GM23248 (cell line): ENCODE measurements at regions not wholly inside any gene's neighbourhood (a gene's known extent, or its start where the extent isn't known, plus 50 kb on each side); places are given as distances from the start of the nearest gene placed in this dataset.

Experiments
- DNase-seq: peaks from one replicate; pipeline ENCODE4 v3.0.0-alpha.2; 2015
- H2AFZ ChIP-seq: fragments of 200-600 bp; sonication (generic); 2 replicates; pipeline ENCODE4 v1.6.1; 2016; ENCODE audit warnings: antibody characterized with exemption
- H3F3A ChIP-seq: fragments of 200-600 bp; sonication (generic); 2 replicates; pipeline ENCODE4 v1.6.1; 2016; ENCODE audit warnings: mild to moderate bottlenecking, antibody characterized with exemption, mixed run types; ENCODE audit not compliant: insufficient read depth
- H3K27ac ChIP-seq: fragments of 200-600 bp; sonication (generic); 2 replicates; pipeline ENCODE4 v1.5.1; 2016; ENCODE audit warnings: mild to moderate bottlenecking
- H3K27me3 ChIP-seq: fragments of 200-600 bp; sonication (generic); replicated peaks from 2 replicates; pipeline ENCODE4 v1.6.1; 2016; ENCODE audit warnings: mild to moderate bottlenecking; ENCODE audit not compliant: insufficient read depth
- H3K36me3 ChIP-seq: fragments of 200-600 bp; sonication (generic); 2 replicates; pipeline ENCODE4 v1.6.1; 2016; ENCODE audit warnings: low read depth, mild to moderate bottlenecking
- H3K4me1 ChIP-seq: fragments of 200-600 bp; sonication (generic); 2 replicates; pipeline ENCODE4 v1.6.1; 2016; ENCODE audit warnings: mild to moderate bottlenecking; ENCODE audit not compliant: insufficient read depth
- H3K4me2 ChIP-seq: fragments of 200-600 bp; sonication (generic); one replicate; pipeline ENCODE4 v1.6.1; 2016; ENCODE audit warnings: mild to moderate bottlenecking; ENCODE audit not compliant: unreplicated experiment
- H3K4me3 ChIP-seq: fragments of 200-600 bp; sonication (generic); 2 replicates; pipeline ENCODE4 v1.5.1; 2016; ENCODE audit warnings: mild to moderate bottlenecking
- H3K79me2 ChIP-seq: fragments of 200-600 bp; sonication (generic); 2 replicates; pipeline ENCODE4 v1.6.1; 2016; ENCODE audit warnings: mild to moderate bottlenecking; ENCODE audit not compliant: insufficient read depth
- H3K9ac ChIP-seq: fragments of 200-600 bp; sonication (generic); 2 replicates; pipeline ENCODE4 v1.6.1; 2016; ENCODE audit warnings: mild to moderate bottlenecking
- H3K9me2 ChIP-seq: fragments of 200-600 bp; sonication (generic); 2 replicates; pipeline ENCODE4 v1.6.1; 2016; ENCODE audit warnings: mixed run types, mild to moderate bottlenecking, moderate library complexity; ENCODE audit not compliant: insufficient read depth
- H3K9me3 ChIP-seq: fragments of 200-600 bp; sonication (generic); one replicate; pipeline ENCODE4 v1.6.1; 2017; ENCODE audit warnings: low read depth
- H4K20me1 ChIP-seq: fragments of 200-600 bp; sonication (generic); 2 replicates; pipeline ENCODE4 v1.6.0; 2016; ENCODE audit not compliant: insufficient read depth
- EZH2 ChIP-seq: fragments of 200-600 bp; sonication (generic); IDR thresholded peaks from 2 replicates; pipeline ENCODE4 v1.6.1; 2018; ENCODE audit warnings: antibody characterized with exemption, mild to moderate bottlenecking; ENCODE audit not compliant: insufficient read depth, poor library complexity, severe bottlenecking
- EZH2phosphoT487 ChIP-seq: fragments of 200-600 bp; sonication (generic); IDR thresholded peaks from 2 replicates; pipeline ENCODE4 v1.6.1; 2018; ENCODE audit warnings: antibody characterized with exemption, moderate library complexity, mild to moderate bottlenecking, low read depth; ENCODE audit not compliant: insufficient read depth
- WGBS, 2 experiments: methylation state at CpG; one replicate each; pipeline ENCODE4 v1.1.6; 2015 to 2017; ENCODE audit warnings: low lambda C conversion rate in 2 of 2, low coverage in 1 of 2; ENCODE audit errors: missing lambda C conversion rate in 2 of 2; 5-methylcytosine and 5-hydroxymethylcytosine counted together
- in situ Hi-C: fragments of 300-500 bp; cut with MboI; formaldehyde crosslinking; loops from 2 replicates; pipeline ENCODE4 v1.15.0; 2020

GRCh38 chr10:2760736-2761135 is 306.6 kb upstream of the PFKP start:
- 16 to 20% methylated on average over 2 of the region's 2 CpGs for WGBS, 2 experiments
- no peaks in the 10 kb centered on the region for H4K20me1 ChIP-seq
- no peak overlapping the region for H3K4me2 ChIP-seq

GRCh38 chr10:2759233-2759632 is 308.1 kb upstream of the PFKP start:
- no peaks in the 10 kb centered on the region for H3K79me2 ChIP-seq
- no peak for DNase-seq
- H3K4me2 ChIP-seq: no peak overlapping the region
- H3K36me3 ChIP-seq: no peaks in the 10 kb centered on the region
- no peak overlapping the region for H3K27ac ChIP-seq
- in situ Hi-C loops: no loop called here
- H3K27me3 ChIP-seq: no peaks in the 10 kb centered on the region
- TF ChIP-seq EZH2phosphoT487 (no peak), EZH2 (no peak)
- H3K4me3 ChIP-seq: no peak overlapping the region
- no peaks in the 10 kb centered on the region for H3K9me3 ChIP-seq
- H4K20me1 ChIP-seq: no peaks in the 10 kb centered on the region
- no peak overlapping the region for H3K9ac ChIP-seq
- H2AFZ ChIP-seq: no peak overlapping the region
- no peaks in the 10 kb centered on the region for H3K9me2 ChIP-seq
- WGBS, 2 experiments: 5% methylated on average over 4 of the region's 4 CpGs
- H3K4me1 ChIP-seq: no peaks in the 10 kb centered on the region
- no peaks in the 10 kb centered on the region for H3F3A ChIP-seq

More at GRCh38 chr10:2760736-2761135, 306.6 kb upstream of the PFKP start:
- no peak for TF ChIP-seq EZH2
- TF ChIP-seq EZH2phosphoT487: no peak
- no peaks in the 10 kb centered on the region for H3K9me2 ChIP-seq
- no peaks in the 10 kb centered on the region for H3K36me3 ChIP-seq
- H2AFZ ChIP-seq: no peak overlapping the region
- in situ Hi-C loops: no loop called here
- no peaks in the 10 kb centered on the region for H3F3A ChIP-seq
- no peaks in the 10 kb centered on the region for H3K4me1 ChIP-seq
- H3K4me3 ChIP-seq: no peak overlapping the region
- no peak overlapping the region for H3K27ac ChIP-seq
- no peak for DNase-seq
- no peaks in the 10 kb centered on the region for H3K79me2 ChIP-seq
- no peaks in the 10 kb centered on the region for H3K27me3 ChIP-seq
- no peak overlapping the region for H3K9ac ChIP-seq
- H3K9me3 ChIP-seq: no peaks in the 10 kb centered on the region

GRCh38 chr10:2754943-2755342 is 312.4 kb upstream of the PFKP start:
- no peak overlapping the region for H3K4me2 ChIP-seq
- no peaks in the 10 kb centered on the region for H3K9me3 ChIP-seq
- 19 to 32% methylated on average over 4 to 6 of the region's 6 CpGs for whole genome bisulfite sequencing, 2 experiments
- no peaks in the 10 kb centered on the region for H4K20me1 ChIP-seq
- H3K27ac ChIP-seq: no peak overlapping the region
- no peak overlapping the region for H3K4me3 ChIP-seq
- no peak for DNase-seq
- H3K27me3 ChIP-seq: no peaks in the 10 kb centered on the region
- no peaks in the 10 kb centered on the region for H3K9me2 ChIP-seq
- H3F3A ChIP-seq: no peaks in the 10 kb centered on the region
- H3K36me3 ChIP-seq: no peaks in the 10 kb centered on the region
- H3K9ac ChIP-seq: no peak overlapping the region
- H2AFZ ChIP-seq: no peak overlapping the region
- in situ Hi-C loops: no loop called here
- no peaks in the 10 kb centered on the region for H3K4me1 ChIP-seq
- H3K79me2 ChIP-seq: no peaks in the 10 kb centered on the region
- TF ChIP-seq EZH2phosphoT487 (no peak), EZH2 (no peak)

- Histone ChIP-seq H2AFZ (no peak overlapping the region), H3F3A (no peaks in the 10 kb centered on the region), H3K4me2 (no peak overlapping the region), H3K9me2 (no peaks in the 10 kb centered on the region), H3K79me2 (no peaks in the 10 kb centered on the region), H3K9me3 (no peaks in the 10 kb centered on the region), H3K4me3 (no peak overlapping the region), H3K27me3 (no peaks in the 10 kb centered on the region), H3K9ac (no peak overlapping the region), H3K4me1 (no peaks in the 10 kb centered on the region), H3K36me3 (no peaks in the 10 kb centered on the region), H4K20me1 (no peaks in the 10 kb centered on the region), H3K27ac (no peak overlapping the region)
- 43 to 51% methylated on average over 10 of the region's 10 CpGs for WGBS, 2 experiments
- no peak for DNase-seq
- TF ChIP-seq EZH2 (no peak), EZH2phosphoT487 (no peak)
- in situ Hi-C loops: no loop called here
These were observed 319.1 kb upstream of the PFKP start for GRCh38 chr10:2748287-2748686.

GRCh38 chr10:2746638-2747037 is 320.7 kb upstream of the PFKP start:
- Histone ChIP-seq H3K79me2 (no peaks in the 10 kb centered on the region), H3K27me3 (no peaks in the 10 kb centered on the region), H3K36me3 (no peaks in the 10 kb centered on the region), H4K20me1 (no peaks in the 10 kb centered on the region), H3K9me3 (no peaks in the 10 kb centered on the region), H3K4me3 (no peak overlapping the region), H2AFZ (no peak overlapping the region), H3K9me2 (no peaks in the 10 kb centered on the region), H3K4me2 (no peak overlapping the region), H3K9ac (no peak overlapping the region), H3K4me1 (no peaks in the 10 kb centered on the region), H3K27ac (no peak overlapping the region), H3F3A (no peaks in the 10 kb centered on the region)
- 49 to 62% methylated on average over 8 of the region's 8 CpGs for WGBS, 2 experiments
- TF ChIP-seq EZH2: no peak
- no peak for TF ChIP-seq EZH2phosphoT487
- in situ Hi-C loops: no loop called here
- no peak for DNase-seq
